ENCODE measurements at regions not wholly inside any gene's neighbourhood (a gene's known extent, or its start where the extent isn't known, plus 50 kb on each side); places are given as distances from the start of the nearest gene placed in this dataset.

- Histone ChIP-seq H4K20me1 (ENCODE audit: control insufficient read depth, extremely low read depth, insufficient read depth, low read length) (no peaks in the 10 kb centered on the region), H3K36me3 (ENCODE audit: control insufficient read depth, insufficient read depth, low read length) (no peaks in the 10 kb centered on the region), H3K27me3 (ENCODE audit: control insufficient read depth, insufficient read depth, low read length) (no peaks in the 10 kb centered on the region)
These were observed 80.5 kb upstream of the SSTR4 start for GRCh38 chr20:22954661-22955060.

GRCh38 chr20:22958390-22958789, 76.7 kb upstream of the SSTR4 start:
- H3K79me2 ChIP-seq (ENCODE audit: control insufficient read depth, insufficient read depth, low read length), result no peaks in the 10 kb centered on the region
- H3K27ac ChIP-seq (ENCODE audit: insufficient read depth, low read length), result no peak overlapping the region
- H3K9ac ChIP-seq (ENCODE audit: insufficient read depth, low read length), result no peak overlapping the region
- no peaks in the 10 kb centered on the region for H4K20me1 ChIP-seq (ENCODE audit: control insufficient read depth, extremely low read depth, insufficient read depth, low read length)
- H3K4me3 ChIP-seq (replicated peaks in 1 of 4; ENCODE audit: control extremely low read depth in 1 of 4, insufficient read depth in 1 of 4, low read depth in 3 of 4, low read length in 4 of 4), result no peak overlapping the region
- H3K4me1 ChIP-seq (ENCODE audit: control insufficient read depth, extremely low read depth, insufficient read depth, low read length), result no peaks in the 10 kb centered on the region
- H3K36me3 ChIP-seq (ENCODE audit: control insufficient read depth, insufficient read depth, low read length), result no peaks in the 10 kb centered on the region
- H3K9me3 ChIP-seq (ENCODE audit: control insufficient read depth, insufficient read depth, low read depth, low read length), result no peaks in the 10 kb centered on the region
- H2AFZ ChIP-seq (ENCODE audit: low read length), result no peak overlapping the region
- no peak overlapping the region for H3K4me2 ChIP-seq (ENCODE audit: extremely low read depth, insufficient read depth, low read length)
- TF ChIP-seq CTCF (conservative IDR thresholded peaks at IDR 0.05 in 1 of 2, IDR thresholded peaks at IDR 0.05 in 1 of 2; ENCODE audit: low read depth in 1 of 2, low read length in 2 of 2), result no peak
- no peak for TF ChIP-seq EZH2 (IDR thresholded peaks at IDR 0.05; ENCODE audit: low read length, missing control alignments)
- no peaks in the 10 kb centered on the region for H3K27me3 ChIP-seq (ENCODE audit: control insufficient read depth, insufficient read depth, low read length)
- DNase-seq (ENCODE audit: low read depth in 2 of 2), result no peak

More at GRCh38 chr20:22954661-22955060, 80.5 kb upstream of the SSTR4 start:
- Histone ChIP-seq H3K4me3 (replicated peaks in 1 of 4; ENCODE audit: control extremely low read depth in 1 of 4, insufficient read depth in 1 of 4, low read depth in 3 of 4, low read length in 4 of 4) (no peak overlapping the region), H3K9ac (ENCODE audit: insufficient read depth, low read length) (no peak overlapping the region), H3K9me3 (ENCODE audit: control insufficient read depth, insufficient read depth, low read depth, low read length) (no peaks in the 10 kb centered on the region), H3K4me1 (ENCODE audit: control insufficient read depth, extremely low read depth, insufficient read depth, low read length) (no peaks in the 10 kb centered on the region), H3K27ac (ENCODE audit: insufficient read depth, low read length) (no peak overlapping the region), H2AFZ (ENCODE audit: low read length) (no peak overlapping the region), H3K79me2 (ENCODE audit: control insufficient read depth, insufficient read depth, low read length) (no peaks in the 10 kb centered on the region), H3K4me2 (ENCODE audit: extremely low read depth, insufficient read depth, low read length) (no peak overlapping the region)
- TF ChIP-seq EZH2 (IDR thresholded peaks at IDR 0.05; ENCODE audit: low read length, missing control alignments) (no peak), CTCF (conservative IDR thresholded peaks at IDR 0.05 in 1 of 2, IDR thresholded peaks at IDR 0.05 in 1 of 2; ENCODE audit: low read depth in 1 of 2, low read length in 2 of 2) (no peak)
- DNase-seq (ENCODE audit: low read depth in 2 of 2), result no peak

- Histone ChIP-seq H3K4me2 (ENCODE audit: extremely low read depth, insufficient read depth, low read length) (no peak overlapping the region), H3K36me3 (ENCODE audit: control insufficient read depth, insufficient read depth, low read length) (no peaks in the 10 kb centered on the region), H3K79me2 (ENCODE audit: control insufficient read depth, insufficient read depth, low read length) (no peaks in the 10 kb centered on the region), H2AFZ (ENCODE audit: low read length) (no peak overlapping the region), H3K9me3 (ENCODE audit: control insufficient read depth, insufficient read depth, low read depth, low read length) (no peaks in the 10 kb centered on the region), H3K9ac (ENCODE audit: insufficient read depth, low read length) (no peak overlapping the region), H3K4me1 (ENCODE audit: control insufficient read depth, extremely low read depth, insufficient read depth, low read length) (no peaks in the 10 kb centered on the region), H3K4me3 (replicated peaks in 1 of 4; ENCODE audit: control extremely low read depth in 1 of 4, insufficient read depth in 1 of 4, low read depth in 3 of 4, low read length in 4 of 4) (no peak overlapping the region), H4K20me1 (ENCODE audit: control insufficient read depth, extremely low read depth, insufficient read depth, low read length) (no peaks in the 10 kb centered on the region), H3K27ac (ENCODE audit: insufficient read depth, low read length) (no peak overlapping the region), H3K27me3 (ENCODE audit: control insufficient read depth, insufficient read depth, low read length) (no peaks in the 10 kb centered on the region)
- no peak for DNase-seq (ENCODE audit: low read depth in 2 of 2)
- no peak for TF ChIP-seq CTCF (conservative IDR thresholded peaks at IDR 0.05 in 1 of 2, IDR thresholded peaks at IDR 0.05 in 1 of 2; ENCODE audit: low read depth in 1 of 2, low read length in 2 of 2)
- no peak for TF ChIP-seq EZH2 (IDR thresholded peaks at IDR 0.05; ENCODE audit: low read length, missing control alignments)
These were observed 72.3 kb upstream of the SSTR4 start for GRCh38 chr20:22962567-22963439.
